ENCODE measurements at regions not wholly inside any gene's neighbourhood (a gene's known extent, or its start where the extent isn't known, plus 50 kb on each side); places are given as distances from the start of the nearest gene placed in this dataset.

GRCh38 chr19:13604902-13605586 is 98.8 kb upstream of the CACNA1A start:
- DNase-seq = no peak

GRCh38 chr19:13600802-13601201 is 94.5 kb upstream of the CACNA1A start:
- no peak for DNase-seq

- no peak for DNase-seq
These were observed 93.8 kb upstream of the CACNA1A start for GRCh38 chr19:13600091-13600490.

GRCh38 chr19:13599681-13600080 is 93.4 kb upstream of the CACNA1A start:
- no peak for DNase-seq

- no peak for DNase-seq
These were observed 91.8 kb upstream of the CACNA1A start for GRCh38 chr19:13598098-13598497.

- DNase-seq = peak; percentile 18
These were observed 91.4 kb upstream of the CACNA1A start for GRCh38 chr19:13597640-13598039.

GRCh38 chr19:13588957-13589833 is 82.9 kb upstream of the CACNA1A start:
- DNase-seq = peak; percentile 53

- DNase-seq = no peak
These were observed 79.2 kb upstream of the CACNA1A start for GRCh38 chr19:13585512-13585911.

GRCh38 chr19:13583753-13584152 is 77.5 kb upstream of the CACNA1A start:
- no peak for DNase-seq

GRCh38 chr19:13583114-13583513 is 76.8 kb upstream of the CACNA1A start:
- DNase-seq = no peak

- no peak for DNase-seq
These were observed 75.3 kb upstream of the CACNA1A start for GRCh38 chr19:13581576-13581975.

GRCh38 chr19:13579388-13580060 is 73.2 kb upstream of the CACNA1A start:
- no peak for DNase-seq

- no peak for DNase-seq
These were observed 70.4 kb upstream of the CACNA1A start for GRCh38 chr19:13576726-13577125.

GRCh38 chr19:13574933-13575332 is 68.7 kb upstream of the CACNA1A start:
- DNase-seq = no peak

- DNase-seq = no peak
These were observed 66.9 kb upstream of the CACNA1A start for GRCh38 chr19:13573056-13573667.

GRCh38 chr19:13561461-13561860 is 55.2 kb upstream of the CACNA1A start:
- DNase-seq = no peak

- DNase-seq = no peak
These were observed 51.6 kb upstream of the CACNA1A start for GRCh38 chr19:13557756-13558398.

- no peak for DNase-seq
These were observed 50.3 kb upstream of the CACNA1A start for GRCh38 chr19:13556552-13556951.
